NCI-H82 treated with DMSO at 0.1 percent for 48 hours (cell line): ENCODE measurements at regions not wholly inside any gene's neighbourhood (a gene's known extent, or its start where the extent isn't known, plus 50 kb on each side); places are given as distances from the start of the nearest gene placed in this dataset.

ENCODE experiments used
- DNase-seq: peaks from one replicate; lab custom pipeline; 2025; ENCODE audit not compliant: unreplicated experiment; lab: John Stamatoyannopoulos, UW

DNA sequence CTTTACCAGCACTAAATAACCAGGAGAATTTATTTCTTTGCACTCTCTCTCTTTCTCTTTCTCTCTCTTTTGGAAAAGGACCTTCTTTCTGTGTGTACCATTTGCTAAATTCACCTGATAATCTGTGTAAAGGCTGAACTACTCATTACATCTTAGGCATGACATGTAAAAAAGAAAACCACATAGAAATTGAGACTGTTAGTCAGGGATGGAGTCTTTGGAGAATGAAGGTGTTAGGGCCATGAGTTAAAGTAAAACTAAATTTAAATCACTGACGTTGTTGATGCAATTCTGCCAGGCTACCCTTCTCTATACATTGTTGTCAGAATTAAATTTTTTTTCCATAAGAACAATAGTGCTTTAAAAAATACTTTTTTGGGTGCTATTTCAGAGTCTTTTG lies 263.3 kb downstream of the PTEN start:
- no peak for DNase-seq

GRCh38 chr10:88127269-88127668 lies 263.8 kb downstream of the PTEN start:
- no peak for DNase-seq

- DNase-seq: no peak
Measured at GRCh38 chr10:88127766-88128165, 264.3 kb downstream of the PTEN start.

DNA sequence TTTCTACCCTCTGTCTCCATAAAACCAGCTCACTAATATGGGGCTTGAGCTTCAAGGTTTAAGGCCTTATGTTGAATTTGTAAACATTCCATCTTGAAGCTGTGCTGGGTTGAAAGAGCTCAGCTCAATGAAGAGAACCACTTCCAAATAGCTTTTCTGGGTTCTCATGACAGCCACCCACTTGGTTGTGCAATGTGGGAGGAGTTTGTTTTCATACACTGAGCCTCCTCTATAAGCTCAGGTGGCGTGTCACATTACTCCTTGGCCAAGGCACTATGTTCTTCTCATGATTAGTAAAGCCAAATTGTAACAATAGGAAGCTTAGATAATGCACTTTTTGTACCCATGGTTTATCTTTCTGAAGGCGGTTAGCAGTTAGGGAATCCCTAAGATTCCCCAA lies 265.6 kb downstream of the PTEN start:
- DNase-seq: no peak

- no peak for DNase-seq
Measured at GRCh38 chr10:88130912-88131311, 267.5 kb downstream of the PTEN start.

DNA sequence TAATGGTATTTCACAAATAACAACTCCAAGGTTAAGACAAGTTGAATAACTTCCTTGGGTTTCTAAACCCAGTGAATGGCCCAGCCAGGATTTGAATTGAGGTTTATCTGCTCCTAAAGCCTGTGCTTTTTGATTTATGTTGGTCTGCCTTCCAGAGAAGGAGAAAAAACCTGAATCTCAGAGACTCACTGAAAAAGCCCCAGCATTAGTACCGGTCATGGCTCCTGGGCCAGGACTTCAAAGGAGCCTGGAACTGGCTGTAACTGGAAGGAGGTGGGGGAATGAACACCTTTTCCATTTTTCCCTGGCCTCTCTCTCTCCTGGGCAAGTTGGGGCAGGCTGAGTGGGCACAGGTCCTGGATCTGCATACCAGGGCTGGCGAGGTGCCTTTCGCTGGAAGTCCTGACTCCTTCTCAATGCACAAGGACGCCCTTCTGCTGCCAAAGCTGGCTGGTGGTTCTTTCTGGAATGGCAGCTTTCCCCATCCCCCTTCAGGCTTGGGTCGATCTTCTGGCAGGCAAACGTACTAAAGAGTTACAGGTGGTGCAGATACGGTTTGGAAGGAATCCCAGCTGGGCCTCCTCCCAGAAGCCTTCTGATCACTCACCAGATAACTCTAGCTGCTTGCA lies 268.2 kb downstream of the PTEN start:
- no peak for DNase-seq

DNA sequence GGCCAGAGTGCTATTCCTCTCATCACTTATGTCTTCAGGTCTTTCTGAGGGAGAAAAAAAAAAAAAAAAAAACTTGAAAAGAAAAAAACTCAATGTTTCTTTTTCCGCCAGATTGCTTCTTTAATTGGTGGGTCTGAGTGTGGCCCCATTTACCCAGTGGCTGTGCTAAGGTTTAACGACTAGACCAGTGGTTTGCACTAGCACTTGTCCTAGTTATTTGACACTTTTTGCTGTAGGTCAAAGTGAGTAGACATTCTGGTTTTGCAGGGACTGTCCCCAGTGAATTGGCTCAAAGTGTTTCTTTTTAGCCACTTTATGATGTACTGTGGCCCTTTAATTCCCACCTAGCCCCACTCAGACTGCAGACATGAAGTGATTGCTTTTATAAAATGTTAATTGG lies 273.3 kb downstream of the PTEN start:
- DNase-seq: no peak

DNA sequence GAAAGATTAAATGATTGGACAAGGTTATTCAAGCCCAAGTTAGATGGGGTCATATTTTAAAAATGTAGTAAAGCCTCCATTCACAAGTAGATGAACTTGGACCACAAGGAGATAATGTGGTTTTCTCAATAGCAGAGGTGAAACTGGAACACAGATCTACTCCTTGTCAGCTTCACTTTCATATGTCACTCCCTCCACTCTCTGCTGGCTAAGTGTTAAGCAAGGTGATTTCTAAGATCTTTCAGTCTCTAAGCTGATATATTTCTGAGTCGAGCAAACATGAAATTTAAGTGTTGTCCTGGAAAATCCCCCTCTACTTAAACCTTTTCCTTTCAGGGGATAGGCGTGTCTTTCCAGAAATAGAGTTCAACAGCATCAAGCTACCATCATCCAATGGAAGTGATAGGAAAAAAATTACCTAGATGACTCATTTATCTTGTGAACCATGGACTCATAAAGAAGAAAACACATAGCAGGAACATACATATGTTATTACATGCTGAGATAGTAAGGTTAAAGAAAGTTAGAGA lies 275.0 kb downstream of the PTEN start:
- no peak for DNase-seq

DNA sequence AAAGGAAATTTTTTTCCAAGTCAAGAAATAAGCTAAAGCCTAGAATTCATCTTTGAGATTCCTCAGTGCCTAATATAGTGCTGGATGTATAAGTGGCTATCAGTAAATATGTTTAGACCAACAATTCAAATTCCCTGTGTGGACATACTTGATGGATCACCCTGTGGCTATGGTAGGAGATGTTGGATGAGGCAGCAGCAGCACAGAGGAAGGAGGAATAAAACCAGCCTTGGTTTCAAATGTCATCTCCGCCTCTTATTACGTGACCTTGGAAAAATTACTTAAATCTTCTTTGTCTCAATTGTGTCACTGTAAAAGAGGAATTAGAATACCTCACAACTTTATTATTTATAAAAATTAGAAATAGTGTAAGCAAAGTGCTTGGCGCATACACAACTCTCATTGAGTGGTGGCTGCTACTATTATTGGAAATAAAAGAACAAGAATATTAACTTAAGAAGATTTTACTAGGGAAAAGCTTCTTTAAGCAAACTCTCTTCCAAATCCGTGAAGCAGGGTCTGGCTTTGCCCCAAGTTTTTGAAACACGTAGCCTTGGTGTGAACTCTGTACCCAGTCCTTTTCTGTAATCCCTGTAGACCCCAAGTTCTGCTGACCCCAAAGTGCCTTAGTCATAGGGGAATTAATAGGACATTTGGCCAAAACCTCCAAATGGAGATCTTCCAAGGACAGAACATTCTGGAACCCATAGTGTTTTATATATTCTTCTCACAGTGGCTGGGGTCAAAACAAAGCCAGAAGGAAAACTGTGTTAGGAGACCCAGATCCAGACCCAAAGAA lies 283.8 kb downstream of the PTEN start:
- no peak for DNase-seq

DNA sequence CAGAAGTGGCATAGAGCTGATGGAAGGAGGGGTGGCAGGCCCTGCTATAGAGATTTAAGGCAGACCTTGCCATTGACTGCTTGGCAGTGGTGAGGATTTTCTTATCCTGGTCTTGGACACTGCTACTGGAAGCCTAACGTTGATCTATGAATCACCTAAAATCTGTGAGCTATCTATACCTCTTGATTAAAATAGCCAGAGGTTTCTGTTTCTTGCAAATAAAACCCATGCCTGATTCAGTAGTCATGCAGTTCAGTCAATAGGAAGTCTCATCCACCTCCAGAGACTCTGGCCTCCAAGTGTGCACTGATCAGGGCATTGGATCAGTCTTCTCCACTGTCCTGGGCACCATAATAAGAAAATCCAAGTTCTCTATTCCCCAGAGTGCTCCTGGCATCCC lies 286.5 kb downstream of the PTEN start:
- DNase-seq: no peak

DNA sequence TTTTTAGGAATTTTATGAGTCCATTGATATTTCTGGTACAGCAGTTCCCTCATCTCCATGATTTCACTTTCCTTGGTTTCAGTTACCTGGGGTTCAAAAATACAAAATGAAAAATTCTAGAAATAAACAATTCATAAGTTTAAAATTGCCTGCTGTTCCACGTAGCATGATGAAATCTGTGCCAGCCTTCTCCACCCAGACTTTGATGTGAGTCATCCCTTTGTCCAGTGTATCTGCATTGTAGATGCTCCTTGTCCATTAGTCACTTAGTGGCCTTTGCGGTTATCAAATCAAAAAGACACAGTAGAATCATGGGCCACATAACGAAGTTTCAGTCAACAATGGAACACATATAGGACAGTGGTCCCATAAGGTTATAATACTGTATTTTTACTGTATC lies 286.9 kb downstream of the PTEN start:
- DNase-seq: no peak

DNA sequence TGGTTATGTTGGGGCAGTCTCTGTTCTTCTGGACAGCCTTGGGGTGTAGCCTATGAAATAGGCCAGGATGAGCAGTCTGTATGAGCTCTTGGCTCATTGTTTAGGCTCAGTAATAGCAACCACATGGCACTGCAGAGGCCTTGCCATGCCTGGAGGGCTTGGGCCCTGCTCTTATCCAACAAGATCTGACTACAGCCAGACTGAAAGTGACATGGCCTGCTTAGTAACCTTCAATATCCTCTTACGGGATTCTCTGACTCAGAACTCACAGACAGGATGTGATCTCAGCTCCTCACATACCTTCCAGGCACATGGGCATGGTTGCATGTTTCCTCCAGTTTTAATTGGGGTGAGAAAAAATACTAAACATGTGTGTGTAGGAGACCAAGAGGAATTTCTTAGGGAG lies 289.3 kb downstream of the PTEN start:
- DNase-seq: no peak

- DNase-seq: no peak
Measured at GRCh38 chr10:88154596-88155250, 291.3 kb downstream of the PTEN start.

GRCh38 chr10:88156341-88156740 lies 292.9 kb downstream of the PTEN start:
- no peak for DNase-seq

GRCh38 chr10:88157981-88158465 lies 294.6 kb downstream of the PTEN start:
- DNase-seq: no peak

- no peak for DNase-seq
Measured at GRCh38 chr10:88158526-88159122, 295.2 kb downstream of the PTEN start.

GRCh38 chr10:88159127-88159829 lies 295.9 kb downstream of the PTEN start:
- no peak for DNase-seq

GRCh38 chr10:88161070-88161469 lies 297.6 kb downstream of the PTEN start:
- no peak for DNase-seq

- no peak for DNase-seq
Measured at GRCh38 chr10:88161756-88162155, 298.3 kb downstream of the PTEN start.

- DNase-seq: no peak
Measured at GRCh38 chr10:88162852-88163251, 299.4 kb downstream of the PTEN start.

GRCh38 chr10:88163572-88163971 lies 300.1 kb downstream of the PTEN start:
- DNase-seq: no peak
